HG03060 (cell line): ENCODE measurements at regions not wholly inside any gene's neighbourhood (a gene's known extent, or its start where the extent isn't known, plus 50 kb on each side); places are given as distances from the start of the nearest gene placed in this dataset.

Experiments
- ATAC-seq: cut with Tn5 transposase; IDR thresholded peaks from one replicate; pipeline ENCODE4 v1.9.1; 2021; ENCODE audit warnings: low read depth, moderate number of reproducible peaks; ENCODE audit not compliant: unreplicated experiment

DNA sequence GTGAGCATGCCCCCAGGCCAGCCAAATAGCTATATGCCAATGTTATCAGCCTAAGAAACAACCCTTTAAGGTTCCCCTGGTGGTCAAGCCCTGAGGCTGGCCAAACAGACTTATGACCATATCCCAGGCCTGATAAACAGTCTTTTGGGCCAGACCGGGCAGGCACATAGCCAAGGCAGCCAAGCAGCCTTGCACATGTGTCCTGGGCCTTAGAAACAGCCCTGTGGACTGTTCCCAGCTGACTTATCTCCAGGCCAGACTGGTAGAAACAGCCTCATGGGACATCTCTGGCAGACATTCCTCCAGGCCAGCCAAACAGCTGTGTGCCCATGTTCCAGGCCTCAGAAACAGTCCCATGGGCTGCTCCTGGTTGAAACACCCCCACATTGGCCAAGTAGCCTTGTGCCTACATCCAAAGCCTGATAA lies 295.0 kb upstream of the MGAT4C start:
- no peak for ATAC-seq

DNA sequence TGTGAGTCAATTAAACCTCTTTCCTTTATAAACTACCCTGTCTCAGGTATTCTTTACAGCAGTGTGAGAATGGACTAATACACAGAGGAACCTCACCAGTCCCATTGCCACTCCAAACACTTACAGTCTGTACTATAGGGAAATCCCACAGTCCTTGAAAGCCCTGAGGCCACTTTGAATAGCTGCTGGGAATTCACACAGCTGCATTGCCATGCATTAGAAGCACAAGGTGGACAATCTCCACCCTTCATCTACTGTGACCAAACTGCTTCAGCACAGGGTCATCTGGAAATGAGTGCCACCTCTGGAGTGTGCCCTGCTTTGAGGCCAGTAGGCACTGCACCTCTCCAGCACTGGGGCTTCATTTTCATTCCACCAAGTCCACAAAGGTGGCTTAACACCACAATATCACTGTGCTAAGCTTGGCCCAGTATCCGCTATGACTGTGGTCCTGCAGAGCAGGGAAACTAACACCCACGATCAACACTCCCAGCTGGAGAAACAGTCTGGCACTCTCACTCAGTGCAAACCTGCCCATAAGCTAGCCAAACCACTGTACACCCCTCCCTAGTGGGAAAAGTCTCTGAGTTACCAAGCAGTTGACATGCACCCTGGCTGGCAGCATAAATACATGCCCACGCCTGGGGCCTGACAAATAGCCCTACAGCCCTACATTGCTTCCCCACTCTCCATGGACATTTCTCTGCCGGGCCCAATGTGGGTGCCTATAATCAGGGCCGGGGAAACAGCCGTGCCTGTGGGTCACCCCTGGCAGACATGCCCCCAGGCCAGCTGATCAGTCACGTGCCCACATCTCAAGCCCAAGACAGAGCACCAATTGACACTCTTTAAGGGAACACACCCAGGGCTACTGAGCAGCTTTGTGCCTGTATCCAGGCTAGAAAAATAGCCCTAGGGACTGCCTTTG lies 294.3 kb upstream of the MGAT4C start:
- no peak for ATAC-seq

DNA sequence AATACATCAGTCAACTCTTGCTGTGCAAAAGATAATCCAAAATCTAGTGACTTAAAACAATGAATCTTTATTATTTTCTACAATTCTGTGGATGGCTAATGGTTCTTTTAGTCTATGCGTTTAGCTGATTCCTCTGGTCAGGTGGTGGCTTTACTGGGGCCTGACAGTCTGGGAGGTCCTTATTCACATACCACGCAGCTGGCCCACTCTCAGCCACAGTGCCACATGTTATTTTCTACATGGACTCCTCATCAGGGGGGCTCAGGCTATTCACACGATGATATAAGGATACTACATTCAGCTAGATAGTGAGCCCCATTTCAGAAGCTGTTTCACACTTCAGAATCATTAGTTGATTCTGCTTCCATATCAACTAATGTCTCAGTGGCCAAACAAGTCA lies 287.5 kb upstream of the MGAT4C start:
- no peak for ATAC-seq

DNA sequence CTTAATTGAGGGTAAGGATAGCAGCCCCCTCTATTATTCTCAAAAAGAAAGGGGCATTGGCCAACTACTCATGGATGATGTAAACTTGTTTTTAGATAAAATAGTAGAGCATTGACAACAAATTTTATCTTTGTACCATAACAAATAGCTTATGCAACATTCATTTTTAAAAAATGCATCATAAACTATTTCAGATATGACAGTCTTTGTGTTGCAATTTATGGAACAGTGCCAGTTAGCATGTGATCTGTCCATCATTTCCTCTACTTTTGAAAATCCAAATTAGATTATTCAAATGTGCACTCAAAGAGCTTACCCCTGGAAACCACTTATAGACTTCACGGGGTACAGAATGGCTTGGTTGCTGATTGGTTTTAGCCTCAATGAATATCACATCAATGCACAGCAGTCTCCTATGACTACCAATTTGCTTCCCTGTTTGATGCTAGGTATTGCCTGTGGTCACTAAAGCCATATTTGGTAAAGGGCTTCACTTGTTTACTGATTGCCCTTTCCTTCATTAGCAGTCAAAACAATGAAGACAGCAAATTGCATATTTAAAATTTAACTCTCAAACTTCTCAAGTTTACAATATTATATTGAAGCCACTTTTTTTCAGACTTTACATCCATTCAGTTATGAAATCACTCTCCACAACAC lies 274.9 kb upstream of the MGAT4C start:
- ATAC-seq: no peak

DNA sequence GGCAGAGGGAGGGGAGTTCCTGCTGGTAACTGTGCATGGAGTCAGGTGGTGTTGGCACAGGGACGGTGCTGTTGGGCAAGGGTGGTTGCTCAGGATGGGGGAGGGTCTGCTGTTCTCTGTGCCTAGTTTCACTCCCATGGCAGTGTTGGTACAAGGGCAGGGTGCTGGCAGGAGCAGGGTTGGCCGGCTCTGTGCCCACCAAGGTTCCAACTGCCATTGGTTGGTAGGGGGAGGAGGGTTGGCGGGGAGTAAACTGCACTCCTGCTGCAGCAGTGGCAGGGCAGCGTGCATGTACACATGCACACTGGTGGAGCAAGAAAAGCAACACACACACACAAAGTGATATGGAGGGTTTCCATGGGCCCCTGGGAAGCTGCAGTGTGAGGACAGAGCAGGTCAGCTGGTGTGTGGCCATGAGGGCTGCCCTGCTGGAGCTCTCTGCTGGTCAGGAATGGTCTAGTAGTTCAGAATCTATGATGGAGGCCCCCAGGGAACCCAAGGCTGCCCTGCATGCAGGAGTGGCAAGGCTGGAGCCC lies 269.9 kb upstream of the MGAT4C start:
- ATAC-seq: no peak

DNA sequence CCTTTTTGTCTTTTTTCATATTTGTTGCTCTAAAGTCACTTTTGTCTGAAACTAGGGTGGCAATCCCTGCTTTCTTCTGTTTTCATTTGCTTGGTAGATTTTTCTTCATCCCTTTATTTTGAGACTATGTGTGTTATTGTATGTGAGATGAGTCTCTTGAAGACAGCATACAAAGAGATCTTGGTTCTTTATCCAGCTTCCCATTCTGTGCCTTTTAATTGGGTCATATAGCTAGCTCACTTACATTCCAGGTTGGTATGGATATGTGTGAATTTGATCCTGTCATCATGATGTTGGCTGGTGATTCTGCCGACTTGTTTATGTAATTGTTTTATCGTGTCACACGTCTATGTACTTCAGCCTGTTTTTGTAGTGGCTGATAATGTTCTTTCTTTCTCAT lies 267.7 kb upstream of the MGAT4C start:
- no peak for ATAC-seq

DNA sequence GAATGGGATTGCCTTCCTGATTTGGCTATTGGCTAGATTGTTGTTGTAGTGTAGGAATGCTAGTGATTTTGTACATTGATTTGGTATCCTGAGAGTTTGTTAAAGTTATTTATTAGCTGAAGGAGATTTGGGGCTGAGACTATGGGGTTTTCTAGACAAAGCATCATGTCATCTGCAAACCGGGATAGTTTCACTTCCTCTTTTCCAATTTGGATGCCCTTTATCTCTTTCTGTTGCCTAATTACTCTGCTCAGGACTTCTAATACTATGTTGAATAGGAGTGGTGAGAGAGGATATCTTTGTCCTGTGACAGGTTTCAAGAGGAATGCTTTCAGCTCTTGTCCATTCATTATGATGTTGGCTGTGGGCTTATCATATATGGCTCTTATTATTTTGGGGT lies 265.7 kb upstream of the MGAT4C start:
- no peak for ATAC-seq

DNA sequence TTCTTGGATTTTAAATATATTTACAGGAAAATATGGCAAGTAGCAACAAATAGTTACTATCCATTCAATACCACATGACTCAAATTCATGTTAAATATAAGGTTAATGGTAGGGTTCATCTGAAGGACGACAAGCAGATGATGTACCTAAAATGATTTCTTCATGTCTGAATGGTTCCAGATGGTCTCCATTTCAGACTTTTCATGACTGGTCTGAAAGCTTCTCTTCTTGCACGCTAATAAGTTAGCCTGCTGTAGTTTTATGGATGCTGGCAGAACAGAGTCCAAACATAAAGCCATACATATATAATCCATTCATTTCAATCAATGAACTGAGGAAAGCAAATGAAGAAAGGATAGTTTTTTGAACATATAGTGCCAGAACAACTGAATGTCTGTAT lies 257.0 kb upstream of the MGAT4C start:
- ATAC-seq: no peak

DNA sequence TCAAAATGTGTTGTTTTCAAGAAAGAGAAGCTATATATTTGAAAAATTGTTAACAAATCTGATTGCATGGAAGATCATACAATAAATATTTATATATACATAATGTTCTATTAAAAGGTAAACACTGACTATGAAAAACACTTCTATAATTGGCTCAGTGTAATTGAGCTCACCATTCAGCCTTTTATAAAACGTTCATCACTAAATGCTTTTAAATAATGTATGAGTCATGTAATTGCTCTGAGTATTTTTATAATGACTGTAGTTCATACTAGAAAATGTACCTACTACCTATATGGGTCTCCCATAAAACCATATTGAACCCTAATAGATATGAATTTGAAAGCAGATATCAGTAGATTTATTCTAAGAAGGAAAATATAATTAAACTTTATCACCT lies 240.4 kb upstream of the MGAT4C start:
- ATAC-seq: no peak

DNA sequence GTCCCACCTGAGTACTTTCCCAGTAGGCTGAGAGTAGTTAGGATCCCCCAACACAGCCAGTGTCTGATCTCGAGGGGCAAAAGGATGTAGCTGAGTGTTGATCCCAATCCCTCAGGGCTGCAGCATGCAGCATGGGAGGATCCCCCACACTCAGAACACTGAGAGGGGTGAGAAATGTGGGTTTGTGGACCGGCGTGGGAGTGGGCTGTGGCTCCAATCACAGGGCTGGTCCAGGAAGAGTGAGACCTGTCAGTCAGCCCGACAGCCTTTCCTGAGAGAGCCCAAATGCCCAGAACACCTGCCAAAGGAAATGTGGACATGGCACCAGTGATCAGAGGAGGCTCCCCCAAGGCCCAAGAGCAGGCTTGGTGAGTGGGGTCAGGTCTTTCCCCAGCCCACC lies 228.3 kb upstream of the MGAT4C start:
- ATAC-seq: no peak

DNA sequence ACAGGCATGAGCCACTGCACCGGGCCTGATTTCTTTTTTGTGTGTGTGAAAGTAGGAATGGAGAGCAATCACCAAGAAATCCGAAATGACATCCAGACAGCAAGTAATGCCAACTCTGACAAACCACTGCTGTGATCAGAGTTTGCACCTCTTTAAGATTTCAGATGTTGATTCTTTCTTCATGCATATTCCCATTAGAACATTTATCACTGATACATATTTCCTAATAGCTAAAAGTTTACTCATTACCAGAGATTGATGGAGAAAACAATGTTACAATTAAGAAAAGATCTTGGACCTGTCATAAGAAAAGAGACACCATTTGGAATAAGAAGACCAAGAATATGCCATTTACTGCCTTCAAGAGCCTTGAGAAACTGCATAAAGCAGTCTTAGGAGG lies 217.0 kb upstream of the MGAT4C start:
- no peak for ATAC-seq

DNA sequence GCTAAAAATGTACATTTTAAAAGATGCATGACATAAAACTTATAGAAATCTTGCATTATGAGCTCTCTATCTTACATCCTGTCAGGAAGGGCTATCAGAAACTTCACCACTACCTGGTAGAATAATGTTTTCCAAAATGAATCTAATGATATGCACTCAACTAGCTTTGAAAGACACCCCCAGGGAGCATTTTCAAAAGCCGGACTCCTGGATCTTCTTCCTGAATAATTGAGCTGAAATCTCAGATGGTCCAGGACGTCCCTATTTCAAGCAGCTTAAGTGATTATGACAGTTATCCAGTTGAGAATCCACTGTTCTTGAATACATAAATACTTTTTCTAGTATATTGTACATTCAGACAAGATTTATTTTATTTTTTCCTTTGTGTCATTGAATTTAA lies 200.6 kb upstream of the MGAT4C start:
- no peak for ATAC-seq

DNA sequence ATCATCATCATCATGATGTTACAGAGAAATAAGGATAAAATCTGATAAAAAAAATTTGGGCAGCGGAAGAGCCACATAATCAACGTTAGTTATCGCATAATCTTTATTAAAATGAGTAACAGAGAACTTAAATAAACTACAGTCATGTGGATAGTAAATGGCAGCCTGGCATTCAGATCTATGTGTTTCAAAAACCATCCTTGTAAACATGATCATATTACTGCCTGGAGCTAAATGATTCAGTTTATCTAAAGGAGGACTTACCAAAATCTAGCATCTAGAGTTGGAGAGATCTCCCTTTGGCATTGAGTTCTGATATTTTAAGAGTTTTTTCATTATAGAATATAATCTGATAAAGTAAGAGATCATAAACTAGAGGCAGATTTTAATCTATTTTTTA lies 200.1 kb upstream of the MGAT4C start:
- no peak for ATAC-seq

DNA sequence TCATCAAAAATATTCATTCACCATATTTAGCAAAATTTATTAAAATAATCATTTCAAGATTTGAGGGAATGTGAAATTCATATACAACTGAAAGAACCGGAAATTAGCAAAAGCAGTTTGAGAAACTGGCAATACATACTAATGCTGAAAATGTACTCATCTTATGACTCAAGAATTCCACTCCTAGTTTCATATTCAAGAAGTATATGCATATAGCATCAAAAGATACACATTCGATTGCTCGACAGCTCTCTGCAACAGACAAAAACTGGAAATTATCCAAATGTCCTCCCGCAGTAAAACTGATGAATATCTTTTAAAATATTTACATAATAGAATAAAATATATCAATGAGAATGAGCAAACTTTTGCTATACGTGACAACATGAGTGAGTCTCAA lies 189.2 kb upstream of the MGAT4C start:
- ATAC-seq: no peak

DNA sequence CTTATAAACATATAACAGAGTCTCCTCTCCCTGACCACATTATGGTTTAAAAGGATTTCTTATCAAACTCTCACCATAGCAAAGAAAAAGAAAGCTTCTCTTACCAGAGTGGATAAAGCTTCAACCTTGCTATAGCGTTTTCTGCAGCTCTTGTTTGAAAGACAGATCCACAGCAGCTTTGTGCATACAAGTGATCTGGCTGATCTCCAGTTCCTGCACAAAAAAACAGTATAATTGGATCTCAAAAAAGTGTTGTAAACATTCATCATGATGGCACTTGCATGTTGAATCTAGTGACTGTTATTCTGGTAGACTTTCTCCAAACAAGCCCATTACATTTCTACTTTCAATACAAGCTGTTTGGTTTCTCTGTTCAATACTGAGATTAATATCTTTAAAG lies 178.9 kb upstream of the MGAT4C start:
- ATAC-seq: no peak

DNA sequence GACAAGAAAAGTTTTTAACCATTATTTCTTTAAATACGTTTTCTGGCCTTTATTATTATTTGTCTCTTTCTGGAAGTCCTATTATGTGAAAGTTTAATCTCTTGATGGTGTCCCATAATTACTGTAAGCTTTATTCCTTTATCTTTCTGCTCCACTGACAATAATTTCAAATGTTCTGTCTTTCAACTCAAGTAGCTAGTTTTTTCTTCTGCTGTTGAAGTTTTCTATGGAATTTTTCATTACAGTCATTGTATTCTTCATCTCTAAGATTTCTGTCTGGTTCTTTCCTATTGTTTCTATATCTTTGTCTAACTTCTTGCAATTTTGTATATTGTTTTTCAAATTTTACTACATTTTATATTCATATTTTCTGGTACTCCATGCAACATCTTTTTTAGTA lies 173.6 kb upstream of the MGAT4C start:
- no peak for ATAC-seq

DNA sequence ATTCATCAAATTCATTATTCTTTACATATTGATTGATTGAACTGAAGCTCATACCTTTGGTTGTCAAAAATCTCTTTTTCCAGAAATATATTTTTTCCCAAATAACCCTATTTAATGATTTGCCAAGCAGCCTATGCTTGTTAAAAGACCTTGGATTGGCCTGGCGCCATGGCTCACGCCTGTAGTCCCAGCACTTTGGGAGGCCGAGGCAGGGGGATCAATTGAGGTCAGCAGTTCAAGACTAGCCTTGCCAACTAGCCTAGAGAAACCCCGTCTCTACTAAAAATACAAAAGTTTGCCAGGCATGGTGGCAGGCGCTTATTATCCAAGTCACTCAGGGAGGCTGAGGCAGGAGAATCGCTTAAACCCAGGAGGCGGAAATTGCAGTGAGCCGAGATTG lies 165.1 kb upstream of the MGAT4C start:
- ATAC-seq: no peak

DNA sequence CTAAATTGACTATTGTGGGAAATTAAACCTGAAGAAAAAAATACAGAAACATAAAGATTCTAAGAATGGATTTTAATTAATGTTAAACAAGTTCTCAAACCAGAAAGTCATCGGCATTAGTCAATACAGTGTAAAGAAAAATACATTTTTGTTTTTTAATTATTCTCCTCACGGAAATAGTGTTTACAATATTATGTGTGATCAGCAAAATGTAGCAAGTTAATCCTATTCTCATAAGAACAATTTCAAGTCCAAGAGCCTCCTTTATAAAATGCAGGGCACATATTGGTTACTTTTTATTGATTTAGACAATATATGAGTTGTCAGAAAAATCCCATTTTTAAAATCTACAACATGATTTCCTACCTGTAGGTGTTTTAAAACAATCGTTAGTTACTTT lies 158.0 kb upstream of the MGAT4C start:
- ATAC-seq: no peak

DNA sequence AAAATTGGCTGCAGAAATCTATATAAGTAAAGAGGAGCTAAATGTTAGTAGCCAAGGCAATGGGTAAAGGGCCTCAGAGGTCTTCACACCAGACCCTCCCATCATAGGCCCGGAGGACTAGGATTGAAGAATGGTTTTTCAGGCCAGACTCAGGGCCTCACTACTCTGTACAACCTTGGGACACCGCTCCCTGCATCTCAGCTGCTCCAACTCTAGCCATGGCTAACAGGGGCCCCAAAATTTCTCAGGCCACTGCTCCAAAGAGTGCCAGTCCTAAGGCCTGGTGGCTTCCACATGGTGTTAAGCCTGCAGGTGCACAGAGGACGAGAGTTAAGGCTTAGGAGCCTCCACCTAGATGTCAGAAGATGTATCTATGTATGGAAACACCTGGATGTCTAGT lies 155.5 kb upstream of the MGAT4C start:
- ATAC-seq: no peak

DNA sequence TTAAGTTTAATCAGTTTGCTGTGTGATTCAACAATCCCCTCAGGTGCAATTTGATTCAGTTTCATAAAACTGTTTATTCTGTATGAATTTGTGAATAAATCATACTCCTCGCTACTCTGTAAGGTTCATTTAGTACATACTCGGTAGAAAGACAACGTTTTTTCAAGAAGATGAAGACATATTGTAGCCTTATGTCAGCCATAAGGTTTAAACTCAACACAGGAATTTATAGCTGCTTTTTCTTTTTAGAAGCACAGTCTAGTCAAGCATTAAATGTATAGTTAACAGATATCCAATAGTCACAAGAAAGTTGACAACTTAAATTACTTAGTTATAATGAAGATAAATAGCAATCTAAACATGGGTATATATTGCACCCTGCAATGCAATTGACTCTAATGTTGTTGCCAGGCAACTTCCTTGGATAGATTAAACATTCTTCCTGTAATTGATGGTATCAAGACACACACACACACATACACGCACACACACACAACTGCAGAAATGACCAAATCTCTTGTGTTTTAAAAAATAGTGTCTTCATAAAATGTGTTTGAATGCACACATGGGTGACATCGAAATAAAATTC lies 151.5 kb upstream of the MGAT4C start:
- ATAC-seq: no peak

DNA sequence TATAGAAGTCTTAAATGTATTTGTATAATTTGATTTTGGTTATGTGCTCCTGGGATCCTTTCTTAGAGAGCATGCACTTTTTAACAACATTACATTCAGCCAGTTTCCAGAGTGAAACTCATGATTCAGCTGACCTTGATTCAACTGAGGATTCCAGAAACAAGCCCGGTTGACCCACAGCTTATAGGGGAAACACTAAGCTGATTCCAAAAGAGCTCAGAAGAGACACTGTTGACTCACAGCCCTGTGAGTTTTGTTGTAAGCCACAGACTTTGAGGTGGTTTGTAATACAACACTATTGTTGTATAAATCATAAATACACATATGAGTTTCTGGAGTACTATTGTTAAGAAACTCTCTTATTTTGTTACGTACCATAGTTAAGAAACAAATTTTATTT lies 133.8 kb upstream of the MGAT4C start:
- no peak for ATAC-seq
